GM18907 (cell line): ENCODE measurements at regions not wholly inside any gene's neighbourhood (a gene's known extent, or its start where the extent isn't known, plus 50 kb on each side); places are given as distances from the start of the nearest gene placed in this dataset.
"Not testable (repeated sequence)": the region's sequence is repeated elsewhere in the genome, so short reads cannot be mapped to it uniquely, and the experiment has no call there.

Experiments
- ATAC-seq: cut with Tn5 transposase; IDR thresholded peaks from one replicate; pipeline ENCODE4 v1.9.1; 2021; ENCODE audit warnings: mild to moderate bottlenecking, moderate library complexity; ENCODE audit not compliant: unreplicated experiment

DNA sequence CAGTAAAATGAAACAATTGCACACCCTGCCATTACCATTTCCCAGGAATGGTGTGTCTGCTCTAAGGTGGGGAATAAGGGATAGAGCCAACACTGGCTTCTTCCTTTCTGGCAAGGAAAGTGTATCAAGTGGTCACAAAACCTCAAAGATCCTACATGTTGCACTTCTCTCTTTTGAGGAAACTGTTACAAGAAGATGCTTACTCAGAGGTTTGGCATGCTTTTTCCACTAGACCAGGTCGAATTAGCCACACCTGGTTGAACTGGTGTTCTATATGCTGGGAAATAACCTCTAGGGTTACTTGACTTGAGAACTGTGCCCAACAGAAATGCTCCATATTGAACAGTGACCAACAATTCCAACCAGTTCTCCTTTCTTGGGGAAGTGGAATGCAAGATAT lies 102.9 kb downstream of the LRRN1 start:
- ATAC-seq, result no peak

DNA sequence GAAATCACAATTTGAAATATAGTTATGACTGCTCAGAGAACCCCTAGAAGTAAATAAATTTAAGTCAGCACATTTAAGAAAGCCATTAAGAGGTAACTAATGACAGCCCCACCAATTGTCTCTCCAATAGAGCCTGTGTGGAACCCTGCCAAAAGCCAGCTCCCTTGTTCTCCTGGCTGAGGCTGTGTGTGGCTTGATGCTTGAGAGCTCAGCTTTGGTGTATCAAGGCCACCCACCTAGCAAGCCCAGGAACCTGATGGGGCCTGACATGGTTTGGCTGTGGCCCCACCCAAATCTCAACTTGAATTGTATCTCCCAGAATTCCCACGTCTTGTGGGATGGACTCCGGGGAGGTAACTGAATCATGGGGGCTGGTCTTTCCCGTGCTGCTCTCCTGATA lies 106.9 kb downstream of the LRRN1 start:
- ATAC-seq, result no peak

DNA sequence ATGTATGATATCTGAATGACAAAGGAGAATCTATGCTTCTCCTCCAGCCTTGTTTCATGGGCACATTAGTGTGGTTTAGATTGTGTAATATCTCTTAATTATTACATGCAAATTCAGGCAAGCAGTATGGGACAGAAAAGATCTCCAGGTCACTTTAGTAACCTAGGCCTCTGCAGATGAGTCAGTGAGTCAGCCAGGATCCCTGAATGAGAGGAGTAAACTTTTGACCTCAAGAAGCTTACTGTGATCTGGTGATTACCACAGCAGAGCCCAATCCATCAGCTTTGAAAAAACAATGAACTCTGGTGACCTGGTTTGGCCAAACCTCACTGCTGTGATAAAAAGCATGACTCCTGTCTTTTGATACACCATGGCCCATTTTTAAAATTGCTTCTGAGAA lies 107.8 kb downstream of the LRRN1 start:
- no peak for ATAC-seq

DNA sequence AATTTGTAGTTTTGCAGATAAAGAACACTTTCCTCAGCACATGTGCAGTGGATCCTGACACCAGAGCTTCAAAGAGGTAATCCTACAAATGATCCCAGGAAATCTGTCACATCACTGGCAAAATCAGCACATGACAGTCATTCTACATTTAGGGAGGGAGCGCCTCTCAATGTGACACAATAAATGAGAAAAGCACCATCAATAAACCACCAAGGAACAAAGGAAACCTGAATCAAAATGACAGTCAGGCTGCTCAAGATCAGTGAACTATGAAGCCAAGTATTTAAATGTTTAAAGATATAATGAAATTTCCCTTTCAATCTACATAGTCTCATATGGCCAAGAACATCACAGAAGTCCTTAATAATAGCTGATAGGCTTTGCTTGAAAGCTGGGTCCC lies 119.5 kb downstream of the LRRN1 start:
- ATAC-seq, result no peak

DNA sequence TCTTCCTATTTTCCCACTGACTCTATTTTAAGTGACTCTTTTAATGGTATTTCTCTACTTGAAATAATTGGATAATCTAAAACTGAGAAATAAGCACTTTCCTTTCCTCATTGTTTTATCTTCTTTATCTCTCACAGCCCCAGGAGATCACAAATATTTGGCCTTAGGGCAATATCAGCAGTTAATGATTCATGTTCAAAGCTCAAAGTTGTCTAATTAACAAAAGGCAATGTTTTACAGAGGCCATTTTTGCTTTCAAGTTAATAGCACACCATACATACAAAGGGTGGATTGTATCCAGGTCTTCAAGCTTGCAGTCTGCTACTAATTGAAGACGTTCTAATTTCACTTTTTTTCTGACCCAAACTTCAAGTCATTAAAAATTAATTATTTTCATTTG lies 120.1 kb downstream of the LRRN1 start:
- no peak for ATAC-seq

DNA sequence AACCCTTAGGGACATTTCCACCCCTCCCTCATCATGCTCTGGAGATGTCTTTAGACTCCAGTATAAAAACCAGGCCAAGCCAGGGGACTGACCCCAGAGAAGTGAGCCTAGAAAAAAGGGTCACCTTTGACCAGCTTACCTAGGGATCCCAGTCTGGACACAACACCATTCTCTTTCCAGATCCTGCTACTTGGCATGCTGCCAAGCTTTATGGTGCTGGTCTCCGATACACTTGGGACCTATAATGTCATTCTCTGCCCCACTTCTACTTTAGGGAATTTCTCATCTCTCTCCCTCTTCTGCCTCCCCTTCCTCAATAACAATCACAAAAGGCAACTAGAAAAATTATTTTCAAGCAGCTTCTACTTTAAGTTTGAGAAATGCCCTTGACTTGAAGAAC lies 124.4 kb downstream of the LRRN1 start:
- ATAC-seq, result no peak

DNA sequence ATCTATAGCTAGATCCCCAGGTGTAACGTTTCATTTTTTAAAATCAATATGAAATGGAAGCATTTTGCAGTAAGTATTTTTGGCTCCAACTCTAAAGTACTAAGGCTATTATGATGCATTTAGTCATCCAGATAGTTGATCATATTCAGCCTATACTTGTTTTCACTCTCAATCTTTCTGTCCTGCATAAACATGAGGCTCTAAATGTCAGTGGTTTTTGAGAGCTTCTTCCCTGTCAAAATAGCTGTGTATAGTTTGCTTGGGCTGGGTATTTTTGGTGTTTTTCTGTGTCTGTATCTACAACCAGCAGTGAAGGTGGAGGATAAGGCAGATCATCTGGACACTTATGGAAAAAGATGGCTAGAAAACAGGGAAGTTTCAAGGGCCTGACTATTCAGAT lies 128.0 kb downstream of the LRRN1 start:
- no peak for ATAC-seq

DNA sequence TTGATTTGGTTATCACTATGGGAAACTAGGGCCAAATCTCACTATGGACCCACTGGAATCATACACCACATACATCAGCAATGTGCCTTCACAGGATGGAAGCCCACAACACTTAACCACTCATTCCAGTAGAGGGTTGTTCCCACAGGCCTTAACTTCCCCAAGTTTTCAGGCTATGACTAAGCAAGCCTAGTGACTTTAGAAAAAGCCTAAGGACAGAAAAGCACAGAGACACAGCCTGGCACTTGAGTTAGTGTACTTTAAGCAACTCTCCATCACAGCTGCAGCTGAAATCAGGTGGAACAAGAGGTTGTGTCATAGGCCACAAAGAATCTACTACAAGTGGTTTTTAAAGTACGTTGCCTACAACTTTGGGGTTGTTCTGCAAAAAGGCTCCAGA lies 128.7 kb downstream of the LRRN1 start:
- no peak for ATAC-seq

DNA sequence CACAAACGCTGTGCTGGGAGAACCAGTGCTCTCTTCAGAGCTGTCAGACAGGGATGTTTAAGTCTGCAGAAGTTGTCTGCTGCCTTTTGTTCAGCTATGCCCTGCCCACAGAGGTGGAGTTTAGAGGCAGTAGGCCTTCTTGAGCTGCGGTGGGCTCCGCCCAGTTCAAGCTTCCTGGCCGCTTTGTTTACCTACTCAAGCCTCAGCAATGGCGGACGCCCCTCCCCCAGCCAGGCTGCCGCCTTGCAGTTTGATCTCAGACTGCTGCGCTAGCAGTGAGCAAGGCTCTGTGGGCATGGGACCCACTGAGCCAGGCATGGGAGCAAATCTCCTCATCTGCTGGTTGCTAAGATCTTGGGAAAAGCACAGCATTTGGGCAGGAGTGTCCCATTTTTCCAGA lies 142.1 kb downstream of the LRRN1 start:
- ATAC-seq, result not testable (repeated sequence)

DNA sequence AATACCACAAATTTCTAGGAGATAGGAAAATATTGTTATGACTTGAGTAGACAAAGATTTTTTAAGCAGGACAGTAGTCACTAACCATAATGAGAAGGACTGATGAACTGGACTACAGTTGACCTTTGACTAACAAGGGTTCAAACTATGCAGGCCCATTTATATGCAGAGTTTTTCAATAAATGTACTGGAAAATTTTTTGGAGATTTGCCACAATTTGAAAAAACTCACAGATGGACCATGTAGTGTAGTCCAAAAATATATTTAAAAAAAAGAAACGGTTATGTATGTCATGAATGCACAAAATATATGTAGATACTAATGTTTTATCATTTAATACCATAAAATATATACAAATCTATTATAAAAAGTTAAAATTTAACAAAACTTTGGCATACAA lies 151.8 kb downstream of the LRRN1 start:
- ATAC-seq, result no peak

DNA sequence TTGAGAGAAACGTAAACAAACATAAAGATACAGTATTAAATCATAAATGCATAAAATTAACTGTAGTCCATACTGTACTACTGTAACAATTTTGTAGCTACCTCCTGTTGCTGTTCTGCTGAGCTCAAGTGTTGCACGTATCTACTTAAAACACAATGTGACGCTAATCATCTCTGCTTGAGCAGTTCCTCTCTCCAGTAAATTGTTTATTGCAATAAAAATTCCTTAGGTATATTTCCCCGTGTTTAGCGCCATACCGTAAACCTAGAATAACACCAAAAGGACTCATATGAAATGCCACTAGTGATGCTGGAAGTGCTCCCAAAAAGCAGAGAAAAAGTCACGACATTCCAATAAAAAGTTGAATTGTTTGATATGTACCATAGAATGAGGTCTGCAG lies 152.3 kb downstream of the LRRN1 start:
- no peak for ATAC-seq

DNA sequence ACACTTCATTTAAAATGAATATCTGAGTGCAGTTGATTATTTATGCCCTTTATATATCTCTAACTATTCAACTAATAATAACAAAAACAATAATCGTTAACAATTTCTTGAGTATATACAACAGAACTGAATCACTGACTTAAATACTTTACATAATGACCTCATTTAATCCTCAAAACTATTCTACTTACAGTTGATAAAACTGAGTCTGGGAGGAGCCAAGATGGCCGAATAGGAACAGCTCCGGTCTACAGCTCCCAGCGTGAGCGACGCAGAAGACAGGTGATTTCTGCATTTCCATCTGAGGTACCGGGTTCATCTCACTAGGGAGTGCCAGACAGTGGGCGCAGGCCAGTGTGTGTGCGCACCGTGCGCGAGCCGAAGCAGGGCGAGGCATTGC lies 163.6 kb downstream of the LRRN1 start:
- ATAC-seq, result not testable (repeated sequence)

DNA sequence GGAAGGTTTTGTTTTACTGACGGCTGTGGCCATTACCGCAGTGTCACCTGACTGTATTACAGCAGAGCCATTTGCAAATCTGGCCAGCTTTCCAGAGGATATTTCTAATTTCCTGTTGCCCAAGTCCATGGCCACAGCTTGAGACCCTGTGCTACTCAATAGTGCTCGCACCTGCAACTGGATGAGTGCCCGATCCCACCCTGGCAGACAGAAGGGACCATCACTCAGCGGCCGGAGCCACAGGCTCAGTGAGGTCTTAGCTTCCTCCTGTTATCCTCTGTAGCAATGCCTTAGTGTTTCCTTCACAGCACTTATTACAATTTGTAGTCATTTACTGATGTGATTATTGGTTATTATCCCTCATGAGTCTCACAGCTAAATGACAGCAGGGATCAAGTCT lies 184.8 kb downstream of the LRRN1 start:
- no peak for ATAC-seq

DNA sequence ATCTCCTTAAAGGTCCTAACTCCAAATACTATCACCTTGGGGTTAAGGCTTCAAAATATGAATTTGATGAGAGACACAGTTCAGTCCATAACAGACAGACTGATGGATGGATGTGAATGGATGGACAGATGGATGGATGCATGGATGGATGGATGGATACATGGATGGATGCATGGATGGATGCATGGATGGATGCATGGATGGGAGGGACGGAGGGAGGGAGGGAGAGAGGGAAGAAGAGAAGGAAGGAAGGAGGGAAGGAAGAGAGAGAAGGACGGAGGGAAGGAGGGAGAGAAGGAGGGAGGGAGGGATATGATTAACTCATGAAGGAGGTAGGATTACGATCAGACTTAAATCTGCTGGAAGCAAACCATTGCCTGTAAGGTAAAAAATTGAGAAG lies 192.4 kb downstream of the LRRN1 start:
- ATAC-seq, result no peak

DNA sequence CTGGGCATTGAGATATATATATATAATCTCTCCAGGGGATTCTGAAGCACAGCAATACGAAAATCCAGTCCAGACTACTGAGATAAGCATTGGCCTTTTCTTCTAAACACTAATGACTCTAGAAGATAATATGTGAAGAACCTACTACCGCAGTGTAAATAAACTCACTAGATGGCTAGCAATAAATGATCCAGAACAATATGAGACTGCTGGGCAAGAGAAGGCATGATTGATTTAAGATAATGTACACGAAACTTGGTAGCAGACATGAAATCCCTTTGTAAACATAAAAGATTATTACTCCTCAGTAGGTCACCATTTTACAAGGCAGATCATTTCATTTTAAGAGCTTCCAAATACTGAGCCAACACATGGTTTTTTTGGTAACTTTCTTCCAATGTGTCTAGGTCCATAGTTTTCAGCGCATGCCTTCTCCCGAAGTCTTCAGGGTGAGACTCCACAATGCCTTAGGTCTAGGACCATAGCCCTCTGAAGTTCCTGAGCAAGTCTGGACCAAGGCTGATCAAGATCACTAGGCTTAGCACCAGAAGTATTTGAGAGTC lies 193.2 kb downstream of the LRRN1 start:
- ATAC-seq, result no peak

DNA sequence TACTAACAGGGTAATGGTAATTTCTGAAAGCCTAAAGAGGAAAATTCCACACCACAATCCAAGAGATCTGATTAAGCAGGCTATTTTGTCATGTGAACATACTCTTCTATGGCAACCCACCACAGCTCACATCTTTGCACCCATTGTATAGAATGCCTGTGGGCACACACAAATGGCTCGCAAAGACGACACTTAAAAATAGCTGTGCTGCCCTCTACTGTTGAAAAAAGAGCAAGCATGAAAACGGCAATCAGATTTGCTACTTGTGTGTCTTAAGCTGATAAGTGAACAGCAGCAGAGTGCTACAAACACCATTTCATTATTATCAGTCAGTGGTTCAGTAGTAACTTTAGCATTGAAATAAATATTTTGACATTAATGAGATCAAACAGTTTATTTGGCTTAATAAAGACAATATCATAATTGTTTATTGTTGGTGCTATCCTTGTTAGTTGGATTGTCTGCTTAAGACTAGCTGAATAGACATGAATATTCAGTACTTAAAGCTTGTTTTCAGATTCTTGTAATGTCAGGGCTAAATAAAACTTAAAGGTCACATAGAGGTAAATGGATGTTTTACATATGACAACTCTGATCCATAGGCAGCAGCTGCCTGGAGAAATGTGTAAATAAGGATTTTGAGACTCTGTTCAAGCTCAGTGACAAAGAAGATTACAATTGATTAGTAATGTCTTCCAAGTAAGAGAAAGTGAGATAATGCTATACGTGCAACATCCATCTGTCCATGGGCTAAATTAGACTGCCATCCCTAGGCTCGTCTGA lies 199.1 kb downstream of the LRRN1 start:
- peak; percentile 90 for ATAC-seq

DNA sequence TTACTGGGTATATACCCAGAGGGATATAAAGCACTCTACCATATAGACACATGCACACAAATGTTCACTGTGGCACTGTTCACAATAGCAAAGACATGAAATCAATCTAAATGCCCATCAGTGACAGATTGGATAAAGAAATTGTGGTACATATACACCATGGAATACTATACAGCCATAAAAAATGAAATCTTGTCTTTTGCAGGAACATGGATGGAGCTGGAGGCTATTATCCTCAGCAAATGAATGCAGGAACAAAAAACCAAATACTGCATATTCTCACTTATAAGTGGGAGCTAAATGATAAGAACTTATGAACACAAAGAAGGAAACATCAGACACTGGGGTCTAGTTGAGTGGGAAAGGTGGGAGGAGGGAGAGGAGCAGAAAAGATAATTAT lies 200.1 kb downstream of the LRRN1 start:
- ATAC-seq, result not testable (repeated sequence)

DNA sequence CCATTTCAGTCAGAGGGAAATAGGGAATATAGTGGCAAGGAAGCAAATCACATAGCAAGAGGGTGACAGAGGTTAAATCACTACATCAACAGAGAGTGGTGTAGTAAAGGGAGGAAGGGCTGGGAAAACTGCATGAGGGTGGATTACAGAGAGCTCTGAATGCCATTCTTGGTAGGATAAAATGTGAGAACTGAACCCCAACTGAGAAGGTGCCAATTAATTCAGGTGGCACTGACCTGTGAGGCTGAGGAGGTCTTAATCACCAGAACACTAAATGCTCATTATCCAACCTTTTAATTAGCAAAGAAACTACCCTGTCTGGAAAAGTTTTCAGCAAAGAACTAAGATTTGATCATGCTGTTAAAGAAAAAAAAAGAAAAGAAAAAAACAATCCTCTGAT lies 202.7 kb downstream of the LRRN1 start:
- no peak for ATAC-seq

DNA sequence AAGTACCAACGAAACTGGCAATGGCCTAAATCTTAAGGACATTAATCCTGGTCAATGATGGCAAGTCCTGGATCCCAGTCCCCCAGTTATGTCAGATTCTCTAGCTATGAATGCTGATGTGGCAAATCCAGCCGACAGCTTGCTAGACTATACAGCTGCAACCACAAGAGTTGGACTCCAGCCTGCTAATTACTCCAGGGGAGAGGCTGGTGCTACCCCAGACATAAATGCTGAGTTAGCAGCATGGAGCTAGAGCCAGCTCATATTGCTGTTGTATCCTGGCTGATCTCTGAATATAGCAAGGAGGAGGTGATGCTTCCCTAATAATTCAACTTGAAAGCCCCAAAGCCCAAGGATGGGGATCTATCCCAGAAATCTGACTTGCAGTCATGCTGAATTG lies 207.1 kb downstream of the LRRN1 start:
- no peak for ATAC-seq

DNA sequence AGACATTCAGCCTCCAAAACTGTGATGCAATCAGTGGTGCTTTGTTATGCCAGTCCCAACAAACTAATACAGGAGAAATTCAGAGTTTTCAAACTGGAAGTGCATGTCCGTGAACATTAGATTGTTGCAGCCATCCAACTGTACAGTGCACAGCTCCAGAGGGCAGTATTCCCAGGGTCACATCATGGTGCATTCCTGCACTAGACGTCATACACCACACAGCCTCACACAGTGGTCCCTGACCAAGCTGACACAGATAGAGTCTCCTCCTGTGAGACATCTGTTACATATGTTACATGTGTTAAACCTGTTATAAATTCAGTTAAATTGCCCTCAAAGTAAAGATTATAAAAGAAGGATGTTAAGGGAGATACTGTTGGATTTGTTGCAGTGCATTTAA lies 209.0 kb downstream of the LRRN1 start:
- no peak for ATAC-seq

DNA sequence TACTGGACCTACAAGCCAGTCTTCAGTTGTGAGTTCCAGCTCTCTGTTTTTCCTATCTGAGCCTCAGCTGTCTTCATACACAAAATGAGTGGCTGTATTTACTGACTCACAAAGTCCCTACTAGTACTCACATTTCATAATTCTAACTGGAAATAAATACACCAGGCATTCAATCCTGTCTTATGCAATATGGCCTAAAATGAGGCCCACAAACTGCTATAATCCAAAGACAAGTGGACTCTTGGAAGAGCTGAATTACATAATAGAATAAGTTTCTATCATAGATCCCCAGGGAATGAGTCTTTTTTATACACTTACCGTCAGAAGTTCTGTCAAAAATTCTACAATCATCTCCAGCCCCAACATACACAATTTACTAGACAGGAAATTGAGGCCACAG lies 211.9 kb downstream of the LRRN1 start:
- ATAC-seq, result no peak

DNA sequence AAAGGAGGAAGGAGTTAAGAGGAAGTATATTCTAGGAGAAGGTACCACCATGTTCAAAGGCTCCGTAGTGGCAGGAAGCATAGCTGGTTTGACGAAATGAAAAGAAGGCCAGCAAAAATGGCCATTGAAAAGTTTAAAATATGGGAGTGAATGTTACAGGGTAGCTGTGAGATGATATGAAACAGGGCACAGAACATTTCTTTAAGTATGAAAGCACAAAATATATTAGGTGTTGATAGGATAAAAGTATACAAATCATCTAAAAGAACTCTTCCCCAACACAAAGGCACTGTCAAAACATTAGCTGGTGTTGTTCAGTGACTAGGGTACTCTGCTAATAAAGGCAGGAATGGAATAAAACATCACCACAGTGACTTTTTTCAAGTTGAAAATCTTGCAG lies 216.2 kb downstream of the LRRN1 start:
- no peak for ATAC-seq

DNA sequence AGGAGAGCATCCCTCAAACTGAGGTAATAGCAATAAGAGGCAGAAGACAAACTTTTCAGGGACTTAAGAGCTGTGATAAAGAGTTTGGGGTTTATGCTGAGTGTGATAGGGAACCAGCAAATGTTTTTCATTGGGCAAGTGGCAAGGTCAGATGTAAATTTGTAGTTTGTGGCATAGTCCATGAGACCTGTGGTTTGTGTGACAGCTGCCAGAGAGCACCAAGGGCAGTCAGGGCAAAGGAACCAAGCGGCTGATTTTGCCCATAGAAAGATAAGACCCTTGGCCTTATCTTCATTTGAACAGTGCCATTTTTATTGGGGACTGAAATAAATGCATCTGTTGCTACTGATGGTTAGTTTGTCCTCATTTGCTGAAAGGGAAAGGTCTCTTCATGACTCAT lies 220.3 kb downstream of the LRRN1 start:
- ATAC-seq, result no peak
